A673 (cell line): ENCODE measurements at regions not wholly inside any gene's neighbourhood (a gene's known extent, or its start where the extent isn't known, plus 50 kb on each side); places are given as distances from the start of the nearest gene placed in this dataset.
A peak's percentile ranks its signal among the peaks of the same experiment; 100 is the strongest.

Experiments
- BruUV-seq: library from RNA; stranded (reverse); fragments of 400-500 nt; replicated peaks from 2 replicates; lab custom pipeline; 2021; lab: Mats Ljungman, UMichigan
- CTCF ChIA-PET: fragments of 300-600 bp; sonication (Branson Sonifier 250); formaldehyde crosslinking; loops from one replicate; lab custom pipeline; 2022; ENCODE audit warnings: antibody characterized with exemption; lab: Charles Lee
- POLR2A ChIA-PET: fragments of 300-600 bp; sonication (Branson Sonifier 250); formaldehyde crosslinking; loops from one replicate; lab custom pipeline; 2022; ENCODE audit warnings: antibody characterized with exemption; ENCODE audit not compliant: low non-redundant PET; lab: Charles Lee
- DNase-seq: peaks from one replicate; pipeline ENCODE4 v3.0.0-alpha.2; 2015; ENCODE audit warnings: low spot score
- H3K27ac ChIP-seq: fragments of 200-600 bp; sonication (generic); 2 replicates; pipeline ENCODE4 v1.5.1; 2016; ENCODE audit warnings: mixed run types, low read depth, mild to moderate bottlenecking, mixed read lengths, antibody characterized with exemption, low read length; ENCODE audit not compliant: poor library complexity, severe bottlenecking
- H3K27me3 ChIP-seq: fragments of 200-600 bp; sonication (generic); replicated peaks from 2 replicates; pipeline ENCODE4 v1.6.1; 2017; ENCODE audit warnings: mixed run types, low read depth, mild to moderate bottlenecking, mixed read lengths, antibody characterized with exemption, low read length; ENCODE audit not compliant: insufficient read depth, poor library complexity
- H3K36me3 ChIP-seq: fragments of 200-600 bp; sonication (generic); 2 replicates; pipeline ENCODE4 v1.6.1; 2016; ENCODE audit warnings: mixed run types, mild to moderate bottlenecking, mixed read lengths, antibody characterized with exemption, low read length; ENCODE audit not compliant: insufficient read depth, poor library complexity, severe bottlenecking
- H3K4me1 ChIP-seq: fragments of 200-600 bp; sonication (generic); 2 replicates; pipeline ENCODE4 v1.6.1; 2017; ENCODE audit warnings: mixed run types, mild to moderate bottlenecking, mixed read lengths, antibody characterized with exemption, low read length; ENCODE audit not compliant: insufficient read depth, poor library complexity, severe bottlenecking
- H3K4me3 ChIP-seq: fragments of 200-600 bp; sonication (generic); 2 replicates; pipeline ENCODE4 v1.5.1; 2016; ENCODE audit warnings: low read depth, mixed run types, mild to moderate bottlenecking, mixed read lengths, low read length; ENCODE audit not compliant: poor library complexity, severe bottlenecking
- H3K9me3 ChIP-seq: fragments of 200-600 bp; sonication (generic); 2 replicates; pipeline ENCODE4 v1.6.1; 2016; ENCODE audit warnings: mixed run types, low read depth, mild to moderate bottlenecking, mixed read lengths, antibody characterized with exemption, low read length; ENCODE audit not compliant: poor library complexity, severe bottlenecking
- EZH2 ChIP-seq: fragments of 200-600 bp; sonication (generic); IDR thresholded peaks from 2 replicates; pipeline ENCODE4 v1.6.1; 2017; ENCODE audit warnings: borderline replicate concordance, low read depth, mild to moderate bottlenecking, mixed read lengths, antibody characterized with exemption, low read length; ENCODE audit not compliant: poor library complexity, severe bottlenecking
- intact Hi-C: fragments of 100-400 bp; cut with micrococcal nuclease; formaldehyde crosslinking; loops from one replicate; pipeline ENCODE4 v1.10.0; 2022; ENCODE audit not compliant: unreplicated experiment
- TF ChIP-seq, protein P1 (sequence below): fragments of 300-800, 200-600 bp; sonication (generic); conservative IDR thresholded peaks from 2 replicates; pipeline ENCODE4 v1.5.1; 2017; ENCODE audit warnings: low read depth, mild to moderate bottlenecking, antibody characterized with exemption, low read length, moderate library complexity, mixed read lengths

DNA sequence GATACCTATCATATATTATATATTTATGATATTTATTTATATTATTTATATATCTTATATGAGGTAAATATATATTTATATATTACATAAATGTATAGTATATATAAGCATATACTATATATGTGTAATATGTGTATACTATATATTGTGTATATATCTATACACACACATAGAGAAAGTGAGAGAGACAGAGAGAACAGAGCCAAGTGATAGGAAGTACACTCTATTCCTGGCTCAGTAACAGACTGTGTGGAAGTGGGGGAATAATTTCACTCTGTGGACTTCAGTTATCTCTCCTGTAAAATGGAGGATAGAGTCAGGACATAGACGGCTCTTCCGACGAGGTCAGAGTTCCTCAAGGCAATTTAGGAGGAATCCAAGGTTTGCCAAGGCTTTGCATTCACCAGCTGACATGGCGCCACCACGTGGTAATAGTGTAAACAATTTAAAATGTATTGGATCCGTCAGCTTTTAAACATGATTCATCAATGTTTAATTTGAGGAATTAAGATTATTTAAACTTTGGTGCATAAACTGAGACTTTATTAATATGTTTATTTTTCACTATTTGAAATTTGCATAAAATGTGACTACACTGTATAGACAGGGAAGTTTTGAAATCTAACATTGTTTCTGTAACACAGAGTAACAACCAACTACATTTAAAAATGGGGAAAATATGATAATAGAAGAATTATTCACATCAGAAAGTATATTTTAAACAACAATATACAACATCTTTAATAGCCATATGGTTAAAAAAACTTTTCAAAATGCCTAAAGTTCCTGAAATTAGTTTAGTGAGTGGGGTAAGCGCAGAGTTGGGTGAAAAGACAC is 75.4 kb upstream of the TMEM244 start:
- POLR2A ChIA-PET: no interaction called here
- peak; percentile 90 for DNase-seq
- no TSS peak for BruUV-seq
- CTCF ChIA-PET: interaction anchor here (0.9 kb wide), 1 partner anchor 338 kb away, joined by 4 read pairs; no protein-coding TSS in a partner anchor
- H3K27me3 ChIP-seq: no peaks in the 10 kb centered on the region
- H3K27ac ChIP-seq: no peak overlapping the region
- intact Hi-C loops: loop anchor here (5.0 to 10.0 kb wide), 2 partner anchors 339 to 442 kb away; no protein-coding TSS in a partner anchor
- TF ChIP-seq EZH2: no peak
- TF ChIP-seq, protein P1, sequence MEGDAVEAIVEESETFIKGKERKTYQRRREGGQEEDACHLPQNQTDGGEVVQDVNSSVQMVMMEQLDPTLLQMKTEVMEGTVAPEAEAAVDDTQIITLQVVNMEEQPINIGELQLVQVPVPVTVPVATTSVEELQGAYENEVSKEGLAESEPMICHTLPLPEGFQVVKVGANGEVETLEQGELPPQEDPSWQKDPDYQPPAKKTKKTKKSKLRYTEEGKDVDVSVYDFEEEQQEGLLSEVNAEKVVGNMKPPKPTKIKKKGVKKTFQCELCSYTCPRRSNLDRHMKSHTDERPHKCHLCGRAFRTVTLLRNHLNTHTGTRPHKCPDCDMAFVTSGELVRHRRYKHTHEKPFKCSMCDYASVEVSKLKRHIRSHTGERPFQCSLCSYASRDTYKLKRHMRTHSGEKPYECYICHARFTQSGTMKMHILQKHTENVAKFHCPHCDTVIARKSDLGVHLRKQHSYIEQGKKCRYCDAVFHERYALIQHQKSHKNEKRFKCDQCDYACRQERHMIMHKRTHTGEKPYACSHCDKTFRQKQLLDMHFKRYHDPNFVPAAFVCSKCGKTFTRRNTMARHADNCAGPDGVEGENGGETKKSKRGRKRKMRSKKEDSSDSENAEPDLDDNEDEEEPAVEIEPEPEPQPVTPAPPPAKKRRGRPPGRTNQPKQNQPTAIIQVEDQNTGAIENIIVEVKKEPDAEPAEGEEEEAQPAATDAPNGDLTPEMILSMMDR: peak; percentile 87
- H3K36me3 ChIP-seq: no peaks in the 10 kb centered on the region
- H3K9me3 ChIP-seq: no peaks in the 10 kb centered on the region
- peaks cover 3% of the 10 kb centered on the region for H3K4me1 ChIP-seq
- no peak overlapping the region for H3K4me3 ChIP-seq

DNA sequence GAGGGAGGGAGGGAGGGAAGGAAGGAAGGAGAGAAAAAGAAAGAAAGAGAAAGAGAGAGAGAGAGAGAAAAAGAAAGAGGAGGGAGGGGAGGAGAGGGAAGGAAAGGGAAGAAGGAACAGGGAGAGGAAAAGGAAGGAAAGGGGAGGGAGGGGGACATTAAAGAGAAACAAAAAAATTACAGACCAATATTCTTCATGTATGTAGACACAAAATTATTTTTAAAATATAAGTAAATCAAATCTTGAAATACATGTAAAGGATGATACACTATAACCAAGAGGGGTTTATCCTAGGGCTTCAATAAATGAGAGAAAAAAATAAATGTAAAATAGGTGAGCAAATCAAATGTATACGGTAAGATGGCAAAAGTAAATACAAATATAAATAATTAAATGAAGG is 71.2 kb upstream of the TMEM244 start:
- no peaks in the 10 kb centered on the region for H3K9me3 ChIP-seq
- no peaks in the 10 kb centered on the region for H3K36me3 ChIP-seq
- TF ChIP-seq, protein P1: no peak
- no peak for TF ChIP-seq EZH2
- no TSS peak for BruUV-seq
- ChIA-PET CTCF (no interaction called here), POLR2A (no interaction called here)
- H3K4me3 ChIP-seq: no peak overlapping the region
- peaks cover 23% of the 10 kb centered on the region for H3K4me1 ChIP-seq
- DNase-seq: no peak
- no peak overlapping the region for H3K27ac ChIP-seq
- intact Hi-C loops: loop anchor here (10.0 kb wide), 1 partner anchor 438 kb away; no protein-coding TSS in a partner anchor
- H3K27me3 ChIP-seq: no peaks in the 10 kb centered on the region

DNA sequence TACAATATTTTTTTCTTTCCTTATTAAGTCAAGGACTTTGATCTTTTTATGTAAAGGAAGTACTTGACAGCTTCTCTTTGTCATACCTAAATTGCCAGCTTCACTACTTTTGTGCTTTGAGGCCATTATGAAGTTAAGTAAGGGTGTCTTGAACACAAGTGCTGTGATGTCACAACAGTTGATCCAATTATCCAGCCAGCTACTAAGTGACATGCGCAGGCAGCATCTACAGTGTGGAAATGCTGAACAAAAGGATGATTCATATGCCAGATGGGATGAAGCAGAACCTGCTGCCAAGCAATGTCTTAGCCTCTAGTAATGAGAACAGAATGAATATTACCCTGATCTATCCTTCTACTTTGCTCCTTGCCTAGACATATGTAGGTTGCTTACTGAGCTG is 68.3 kb upstream of the TMEM244 start:
- H3K27ac ChIP-seq: peak overlapping the region; percentile 65
- TF ChIP-seq, protein P1: no peak
- TF ChIP-seq EZH2: no peak
- no peaks in the 10 kb centered on the region for H3K36me3 ChIP-seq
- intact Hi-C loops: no loop called here
- DNase-seq: peak; percentile 97
- POLR2A ChIA-PET: no interaction called here
- H3K27me3 ChIP-seq: no peaks in the 10 kb centered on the region
- CTCF ChIA-PET: interaction anchor here (0.6 kb wide), 1 partner anchor 43 kb away, joined by 3 read pairs; no protein-coding TSS in a partner anchor
- no TSS peak for BruUV-seq
- H3K9me3 ChIP-seq: no peaks in the 10 kb centered on the region
- no peak overlapping the region for H3K4me3 ChIP-seq
- peaks cover 23% of the 10 kb centered on the region for H3K4me1 ChIP-seq
